ENCODE measurements at regions not wholly inside any gene's neighbourhood (a gene's known extent, or its start where the extent isn't known, plus 50 kb on each side); places are given as distances from the start of the nearest gene placed in this dataset.

- TF ChIP-seq CTCF (IDR thresholded peaks at IDR 0.05; ENCODE audit: unreplicated experiment) = no peak
- Mint-ChIP-seq H3K27ac (ENCODE audit: unreplicated experiment) (no peak overlapping the region), H3K9me3 (ENCODE audit: unreplicated experiment) (no peaks in the 10 kb centered on the region), H3K4me1 (ENCODE audit: unreplicated experiment) (no peaks in the 10 kb centered on the region), H3K36me3 (ENCODE audit: low read depth, unreplicated experiment) (peaks cover 7% of the 10 kb centered on the region), H3K27me3 (ENCODE audit: unreplicated experiment) (peaks cover 4% of the 10 kb centered on the region), H3K4me3 (ENCODE audit: unreplicated experiment) (no peak overlapping the region)
- DNase-seq (ENCODE audit: low spot score) = no peak
Observed at GRCh38 chr10:10779511-10779910, 238.2 kb upstream of the CELF2 start.

DNA sequence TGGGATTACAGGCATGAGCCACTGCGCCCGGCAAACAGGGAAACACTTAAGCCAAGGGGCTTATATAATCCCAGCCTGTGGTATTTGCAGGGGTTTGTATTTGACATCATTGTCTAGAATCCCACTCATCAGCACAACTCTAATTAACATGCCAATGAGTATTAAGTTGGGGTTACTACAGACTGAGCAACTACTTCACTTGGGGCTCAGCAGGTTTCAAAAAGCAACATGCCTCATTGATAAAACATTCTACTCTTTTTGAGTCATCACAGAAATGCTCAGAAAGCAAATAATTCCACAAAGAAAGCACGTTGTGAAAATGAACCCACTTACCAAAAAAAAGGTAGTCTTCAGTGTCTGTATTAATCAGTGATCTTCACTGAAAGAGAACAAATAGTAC lies 236.9 kb upstream of the CELF2 start:
- H3K9me3 Mint-ChIP-seq (ENCODE audit: unreplicated experiment) = no peaks in the 10 kb centered on the region
- no peak overlapping the region for H3K27ac Mint-ChIP-seq (ENCODE audit: unreplicated experiment)
- DNase-seq (ENCODE audit: low spot score) = no peak
- TF ChIP-seq CTCF (IDR thresholded peaks at IDR 0.05; ENCODE audit: unreplicated experiment) = no peak
- H3K4me1 Mint-ChIP-seq (ENCODE audit: unreplicated experiment) = no peaks in the 10 kb centered on the region
- H3K27me3 Mint-ChIP-seq (ENCODE audit: unreplicated experiment) = peaks cover 4% of the 10 kb centered on the region
- peaks cover 7% of the 10 kb centered on the region for H3K36me3 Mint-ChIP-seq (ENCODE audit: low read depth, unreplicated experiment)
- H3K4me3 Mint-ChIP-seq (ENCODE audit: unreplicated experiment) = no peak overlapping the region

GRCh38 chr10:10782603-10783002 lies 235.1 kb upstream of the CELF2 start:
- H3K4me3 Mint-ChIP-seq (ENCODE audit: unreplicated experiment) = no peak overlapping the region
- H3K36me3 Mint-ChIP-seq (ENCODE audit: low read depth, unreplicated experiment) = peaks cover 7% of the 10 kb centered on the region
- TF ChIP-seq CTCF (IDR thresholded peaks at IDR 0.05; ENCODE audit: unreplicated experiment) = no peak
- DNase-seq (ENCODE audit: low spot score) = no peak
- no peaks in the 10 kb centered on the region for H3K9me3 Mint-ChIP-seq (ENCODE audit: unreplicated experiment)
- peaks cover 3% of the 10 kb centered on the region for H3K27me3 Mint-ChIP-seq (ENCODE audit: unreplicated experiment)
- no peaks in the 10 kb centered on the region for H3K4me1 Mint-ChIP-seq (ENCODE audit: unreplicated experiment)
- no peak overlapping the region for H3K27ac Mint-ChIP-seq (ENCODE audit: unreplicated experiment)

DNA sequence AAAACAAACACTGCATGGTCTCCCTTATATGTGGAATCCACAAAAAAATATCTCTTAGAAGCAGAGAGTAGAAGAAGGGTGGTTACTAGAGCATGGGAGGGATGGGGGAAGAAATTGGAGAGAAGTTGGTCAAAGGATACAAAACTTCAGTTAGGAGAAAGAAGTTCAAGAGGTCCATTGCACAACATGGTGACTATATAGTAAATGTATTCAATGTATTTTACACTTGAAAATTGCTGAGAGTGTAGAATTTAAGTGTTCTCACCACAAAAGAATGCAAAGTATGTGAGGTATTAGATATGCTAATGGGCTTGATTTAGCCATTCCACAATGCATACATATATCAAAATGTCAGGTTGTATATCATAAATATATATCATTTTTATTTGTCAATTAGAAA lies 232.0 kb upstream of the CELF2 start:
- Mint-ChIP-seq H3K27ac (ENCODE audit: unreplicated experiment) (no peak overlapping the region), H3K4me1 (ENCODE audit: unreplicated experiment) (no peaks in the 10 kb centered on the region), H3K27me3 (ENCODE audit: unreplicated experiment) (no peaks in the 10 kb centered on the region), H3K9me3 (ENCODE audit: unreplicated experiment) (no peaks in the 10 kb centered on the region), H3K36me3 (ENCODE audit: low read depth, unreplicated experiment) (peaks cover 7% of the 10 kb centered on the region), H3K4me3 (ENCODE audit: unreplicated experiment) (no peak overlapping the region)
- TF ChIP-seq CTCF (IDR thresholded peaks at IDR 0.05; ENCODE audit: unreplicated experiment) = no peak
- DNase-seq (ENCODE audit: low spot score) = no peak

GRCh38 chr10:10786109-10787090 lies 231.3 kb upstream of the CELF2 start:
- Mint-ChIP-seq H3K27me3 (ENCODE audit: unreplicated experiment) (no peaks in the 10 kb centered on the region), H3K27ac (ENCODE audit: unreplicated experiment) (no peak overlapping the region), H3K4me3 (ENCODE audit: unreplicated experiment) (no peak overlapping the region), H3K4me1 (ENCODE audit: unreplicated experiment) (no peaks in the 10 kb centered on the region), H3K9me3 (ENCODE audit: unreplicated experiment) (no peaks in the 10 kb centered on the region), H3K36me3 (ENCODE audit: low read depth, unreplicated experiment) (peaks cover 7% of the 10 kb centered on the region)
- no peak for DNase-seq (ENCODE audit: low spot score)
- TF ChIP-seq CTCF (IDR thresholded peaks at IDR 0.05; ENCODE audit: unreplicated experiment) = no peak
